NK-92 treated with Interleukin-12 subunit alpha and Interleukin-12 subunit beta, amount 100 ng/mL, for 24 hours (cell line): ENCODE measurements at regions not wholly inside any gene's neighbourhood (a gene's known extent, or its start where the extent isn't known, plus 50 kb on each side); places are given as distances from the start of the nearest gene placed in this dataset.

Experiments
- DNase-seq: peaks from one replicate; lab custom pipeline; 2025; lab: John Stamatoyannopoulos, UW

DNA sequence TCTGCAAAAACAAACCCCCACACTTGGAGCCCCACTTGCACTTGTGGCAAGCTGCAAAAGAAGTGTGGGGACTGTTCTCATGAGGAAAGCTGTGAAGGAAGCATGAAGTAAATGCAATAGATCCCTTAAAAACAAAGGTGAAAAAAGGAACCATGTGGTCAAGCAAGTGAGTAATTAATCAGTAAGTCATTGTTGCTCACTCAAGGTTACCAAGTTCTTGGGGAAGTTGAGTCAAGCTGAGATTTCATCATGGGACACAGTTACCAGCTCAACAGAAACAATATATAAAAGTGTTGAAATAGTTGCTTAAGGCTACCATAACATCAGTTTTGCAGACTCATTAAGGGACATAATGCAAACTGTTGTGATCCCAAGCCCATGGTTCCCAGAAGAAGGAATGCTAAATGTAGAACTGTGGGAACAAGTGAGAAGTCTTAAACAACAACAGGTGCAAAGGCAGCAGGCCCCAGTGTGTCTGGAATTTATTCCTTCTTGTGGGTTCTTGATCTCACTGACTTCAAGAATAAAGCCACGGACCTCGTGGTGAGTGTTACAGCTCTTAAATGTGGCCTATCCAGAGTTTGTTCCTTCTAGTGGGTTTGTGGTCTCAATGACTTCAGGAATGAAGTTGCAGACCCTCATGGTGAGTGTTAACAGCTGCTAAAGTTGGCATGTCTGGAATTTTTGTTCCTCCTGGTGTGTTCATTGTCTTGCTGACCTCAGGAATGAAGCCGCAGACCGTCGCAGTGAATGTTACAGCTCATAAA lies 336.3 kb upstream of the RBMY1B start:
- no peak for DNase-seq

DNA sequence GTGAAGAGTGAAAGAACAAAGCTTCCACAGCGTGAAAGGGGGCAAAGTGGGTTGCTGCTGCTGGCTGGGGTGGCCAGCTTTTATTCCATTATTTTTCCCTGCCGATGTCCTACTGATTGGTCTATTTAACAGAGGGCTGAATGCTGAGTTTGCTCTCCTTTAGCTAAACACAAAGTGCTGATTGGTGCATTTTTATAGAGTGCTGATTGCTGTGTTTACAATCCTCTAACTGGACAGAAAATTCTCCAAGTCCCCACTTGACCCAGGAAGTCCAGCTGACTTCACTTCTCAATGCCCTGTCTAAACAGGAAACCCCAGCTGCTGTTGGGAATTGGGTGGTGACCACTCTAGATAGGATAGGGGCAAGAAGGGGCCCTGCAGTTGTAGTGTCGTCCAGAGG lies 335.6 kb upstream of the RBMY1B start:
- no peak for DNase-seq

DNA sequence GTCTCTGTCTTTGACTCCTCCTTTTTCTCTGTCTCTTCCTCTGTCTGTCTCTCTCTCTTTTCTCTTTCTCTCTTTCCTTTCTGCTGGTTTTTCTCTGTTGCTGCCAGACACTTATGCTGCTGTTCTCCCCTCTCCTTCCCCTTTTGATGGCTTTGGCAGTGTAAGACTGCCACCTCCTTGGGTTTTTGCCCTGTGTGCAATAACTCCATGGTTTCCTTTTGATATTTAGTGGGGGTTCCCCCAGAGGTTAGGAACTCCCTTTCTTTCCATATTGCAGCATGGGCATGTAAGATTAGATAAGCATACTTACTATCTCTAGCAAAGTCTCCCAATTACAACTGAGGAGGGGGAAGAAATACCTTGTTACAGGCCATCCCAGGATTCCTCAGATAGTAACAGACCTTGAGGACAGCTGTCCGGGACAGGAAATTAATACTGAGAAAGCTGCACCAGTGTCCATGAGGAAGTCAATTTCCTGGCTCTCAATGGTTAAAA lies 333.8 kb upstream of the RBMY1B start:
- no peak for DNase-seq

DNA sequence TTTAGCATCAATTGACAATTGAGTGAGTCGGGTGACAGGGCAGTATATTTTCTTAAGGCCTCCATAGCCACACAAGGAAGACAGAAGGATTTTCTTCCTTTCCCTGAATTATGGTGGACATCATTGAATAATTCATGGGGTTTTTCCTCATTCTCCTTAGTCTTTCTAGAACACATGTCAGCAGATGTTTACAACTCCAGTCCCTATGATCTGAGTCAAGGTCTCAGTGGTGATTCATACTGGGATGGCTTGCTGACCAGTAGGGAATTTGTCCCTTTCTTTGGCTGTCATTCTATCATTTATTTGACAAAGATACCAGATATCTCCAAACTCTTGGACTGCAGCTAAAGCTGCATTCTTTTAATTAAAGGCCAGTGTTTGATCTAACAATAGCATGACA lies 332.9 kb upstream of the RBMY1B start:
- DNase-seq: no peak

DNA sequence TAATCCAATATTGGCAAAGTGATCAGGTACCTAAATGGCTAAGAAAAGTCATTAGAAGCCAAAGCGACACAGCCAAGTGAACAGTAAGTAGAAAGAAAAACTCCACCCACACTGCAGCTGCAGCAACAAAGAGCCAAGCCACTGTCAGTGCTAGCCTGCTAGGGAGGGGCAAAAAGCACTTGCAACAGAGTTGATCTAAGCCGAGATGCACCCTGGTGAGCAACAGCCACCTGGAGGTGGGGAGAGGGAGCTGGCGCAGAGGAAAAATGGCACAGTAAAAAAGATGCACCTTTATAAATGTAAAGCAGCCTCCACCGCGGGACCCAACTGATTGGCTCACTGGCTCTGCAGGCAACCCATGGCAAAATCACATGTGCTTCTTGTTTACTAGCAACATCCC lies 330.2 kb upstream of the RBMY1B start:
- DNase-seq: no peak

DNA sequence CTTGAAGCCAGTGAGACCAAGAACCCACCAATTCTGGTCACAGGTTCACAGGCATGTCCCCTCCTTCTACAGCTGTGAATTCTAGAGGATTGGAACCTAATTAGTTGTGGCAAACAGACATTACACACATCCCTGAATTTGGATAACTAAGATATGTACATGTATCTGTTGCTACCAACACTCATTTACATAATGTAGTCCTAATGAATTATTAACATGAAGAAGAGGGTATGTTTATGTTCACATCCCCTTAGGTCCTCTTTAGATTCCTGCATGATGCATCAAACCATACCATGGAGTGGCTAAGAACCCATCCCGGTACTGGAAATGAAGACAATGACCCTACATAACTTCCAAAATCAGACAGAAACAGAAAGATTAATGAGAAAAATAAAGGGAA lies 326.9 kb upstream of the RBMY1B start:
- DNase-seq: no peak

DNA sequence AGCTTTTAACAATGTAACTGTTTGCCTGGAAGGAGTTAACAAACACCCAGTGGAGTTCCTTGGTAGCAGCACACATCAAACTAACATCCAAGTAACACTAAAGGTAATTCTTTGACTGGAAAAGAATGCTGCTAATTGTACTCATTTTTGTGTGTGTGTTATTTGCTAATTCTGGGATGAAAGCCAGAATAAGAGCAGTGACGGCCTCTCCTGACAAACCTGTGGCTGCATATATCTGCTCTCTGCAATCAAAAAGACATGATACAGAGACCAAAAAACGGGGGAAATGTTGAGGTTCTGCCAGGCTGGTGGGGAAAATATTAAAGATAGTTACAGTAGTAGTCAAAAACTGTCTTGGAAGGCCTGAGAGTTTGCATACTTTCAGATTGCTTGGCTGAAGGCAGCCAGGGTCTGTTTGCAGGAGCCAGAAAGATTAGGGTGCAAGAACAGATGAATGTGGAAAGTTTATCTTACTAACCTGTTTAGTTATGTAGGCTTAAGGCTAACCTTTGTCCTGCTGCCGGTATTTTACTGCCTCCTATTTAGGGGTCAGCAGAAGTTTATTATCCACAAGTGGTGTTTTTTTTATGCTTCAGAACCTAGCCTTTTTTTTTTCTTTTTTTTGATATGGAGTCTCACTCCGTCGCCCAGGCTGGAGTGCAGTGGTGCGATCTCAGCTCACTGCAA lies 325.6 kb upstream of the RBMY1B start:
- no peak for DNase-seq

DNA sequence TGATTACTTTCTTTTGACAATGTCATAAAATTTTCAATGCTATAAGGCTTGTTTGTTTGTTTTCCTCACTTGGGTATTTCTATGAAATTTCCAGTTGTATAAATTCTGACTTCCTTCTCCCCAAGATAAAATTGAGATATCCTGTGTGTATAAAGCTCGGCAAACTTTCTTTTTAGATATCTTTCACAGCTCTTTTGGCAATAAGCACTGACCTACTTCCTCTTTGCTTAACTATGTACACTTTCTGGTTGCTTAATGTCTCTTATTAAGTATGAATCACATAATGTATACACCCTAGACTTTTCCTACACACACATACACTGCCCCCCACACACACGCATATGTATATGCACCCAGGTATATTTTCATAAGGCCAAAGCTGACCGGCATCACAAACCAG lies 318.4 kb upstream of the RBMY1B start:
- DNase-seq: no peak

DNA sequence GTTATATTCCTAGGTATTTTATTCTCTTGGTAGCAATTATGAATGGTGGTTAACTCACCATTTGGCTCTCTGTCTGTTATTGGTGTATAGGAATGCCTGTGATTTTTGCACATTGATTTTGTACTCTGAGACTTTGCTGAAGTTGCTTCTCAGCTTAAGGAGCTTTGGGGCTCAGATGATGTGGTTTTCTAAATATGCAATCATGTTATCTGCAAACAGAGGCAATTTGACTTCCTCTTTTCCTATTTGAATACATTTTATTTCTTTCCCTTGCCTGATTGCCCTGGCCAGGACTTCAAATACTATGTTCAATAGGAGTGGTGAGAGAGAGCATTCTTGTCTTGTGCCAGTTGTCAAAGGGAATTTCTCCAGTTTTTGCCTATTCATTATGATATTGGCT lies 310.9 kb upstream of the RBMY1B start:
- no peak for DNase-seq

DNA sequence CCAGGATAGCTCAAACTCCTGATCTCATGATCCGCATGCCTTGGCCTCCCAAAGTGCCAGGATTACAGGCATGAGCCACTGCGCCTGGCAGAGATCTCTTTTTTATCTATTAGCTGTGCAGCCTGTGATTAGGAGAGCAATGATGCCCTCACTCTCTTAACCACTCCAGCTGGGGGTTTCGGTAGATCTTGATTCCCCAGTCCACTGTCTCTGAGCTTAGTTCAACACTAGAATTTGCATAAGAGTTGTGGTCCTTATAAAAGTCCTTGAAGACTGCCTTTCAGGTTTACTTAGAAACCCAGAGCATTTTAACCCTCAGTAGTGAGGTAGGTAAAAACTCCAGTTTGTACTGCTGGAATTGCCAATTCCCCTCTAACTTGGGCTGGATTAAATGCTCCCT lies 283.3 kb upstream of the RBMY1B start:
- no peak for DNase-seq

DNA sequence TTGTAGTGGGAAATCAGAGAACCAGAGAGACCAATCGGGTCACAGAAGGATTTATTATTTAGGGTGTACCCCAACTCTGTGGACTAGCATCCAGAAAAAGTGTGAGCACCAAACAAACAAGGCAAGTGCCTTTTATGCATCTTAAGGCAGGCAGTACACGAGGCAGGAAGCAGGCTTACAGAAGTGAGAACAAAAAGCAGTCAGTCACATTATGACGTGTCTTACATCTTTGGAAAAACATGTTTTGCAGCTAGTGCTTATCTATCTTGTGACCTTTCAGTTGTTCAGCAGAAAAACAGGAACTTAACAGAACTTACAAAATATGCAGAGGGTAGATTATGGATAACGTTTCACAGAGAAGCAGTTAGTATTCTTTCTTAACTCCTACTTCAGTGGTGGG lies 270.9 kb upstream of the RBMY1B start:
- peak; percentile 2 for DNase-seq

DNA sequence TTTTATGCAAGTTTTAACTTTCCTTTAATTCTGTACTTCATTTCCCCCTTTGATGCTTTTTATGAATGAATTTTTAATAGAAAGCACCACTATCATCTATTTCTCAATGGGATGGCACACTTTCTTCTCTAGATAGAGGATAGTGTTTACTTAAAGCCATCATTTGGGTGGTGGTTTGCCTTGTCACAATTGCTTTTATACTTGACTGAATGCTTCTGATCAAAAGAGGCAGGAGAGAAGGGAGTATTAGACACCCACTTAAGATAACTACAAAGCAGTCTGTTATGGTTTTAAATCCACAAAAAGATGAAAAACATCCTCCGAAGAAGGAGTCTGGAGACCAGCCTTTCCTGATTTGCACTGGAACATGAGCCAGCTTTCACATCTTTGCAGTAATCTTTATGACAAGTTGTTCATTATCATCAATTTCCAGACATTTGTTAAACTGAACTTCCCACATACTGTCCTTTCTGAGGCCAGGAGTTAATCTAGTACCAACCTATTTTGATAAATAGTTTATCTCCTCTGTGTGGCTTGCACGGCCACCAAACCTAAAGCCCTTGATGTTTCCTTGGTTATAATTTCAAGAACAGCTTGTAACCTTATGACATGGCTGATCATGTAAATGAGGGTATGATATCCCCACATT lies 270.4 kb upstream of the RBMY1B start:
- no peak for DNase-seq

DNA sequence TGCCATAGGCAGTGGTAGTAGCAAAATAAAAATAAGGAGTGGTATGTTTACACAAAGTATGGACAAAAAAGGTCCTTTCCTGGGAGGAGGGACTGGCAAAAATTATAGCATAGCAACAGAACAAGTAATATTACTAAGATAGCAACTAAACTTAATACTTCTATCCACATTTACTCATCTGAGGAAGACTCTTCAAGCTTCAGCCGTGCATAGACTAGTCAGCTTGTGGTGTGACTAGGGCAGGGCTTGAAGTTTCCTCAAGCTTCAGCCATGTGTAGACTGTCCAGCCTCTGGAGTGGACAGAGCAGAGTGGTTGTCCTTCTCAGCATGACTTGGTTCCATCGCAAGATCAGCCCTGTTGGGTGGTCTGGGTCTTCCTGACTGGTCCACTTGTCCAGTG lies 268.3 kb upstream of the RBMY1B start:
- DNase-seq: no peak

DNA sequence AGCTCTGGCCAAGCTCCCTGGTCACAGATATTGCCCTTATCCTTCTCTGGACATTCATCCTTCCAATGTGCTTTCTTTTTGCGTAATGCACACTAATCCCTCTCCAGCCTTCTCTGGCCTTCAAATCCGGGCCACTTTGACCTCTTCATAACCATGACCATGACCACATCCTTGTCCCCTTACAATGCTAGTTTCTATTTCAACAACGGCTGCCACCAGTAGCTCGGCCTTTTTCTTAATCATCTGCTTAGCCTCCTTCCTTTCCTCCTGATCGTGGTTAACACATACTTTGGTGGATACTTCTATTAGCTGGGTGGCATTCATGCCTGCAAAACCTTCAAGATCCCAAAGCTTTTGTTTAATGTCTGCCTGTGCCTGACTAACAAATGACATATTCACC lies 264.4 kb upstream of the RBMY1B start:
- DNase-seq: peak; percentile 12

DNA sequence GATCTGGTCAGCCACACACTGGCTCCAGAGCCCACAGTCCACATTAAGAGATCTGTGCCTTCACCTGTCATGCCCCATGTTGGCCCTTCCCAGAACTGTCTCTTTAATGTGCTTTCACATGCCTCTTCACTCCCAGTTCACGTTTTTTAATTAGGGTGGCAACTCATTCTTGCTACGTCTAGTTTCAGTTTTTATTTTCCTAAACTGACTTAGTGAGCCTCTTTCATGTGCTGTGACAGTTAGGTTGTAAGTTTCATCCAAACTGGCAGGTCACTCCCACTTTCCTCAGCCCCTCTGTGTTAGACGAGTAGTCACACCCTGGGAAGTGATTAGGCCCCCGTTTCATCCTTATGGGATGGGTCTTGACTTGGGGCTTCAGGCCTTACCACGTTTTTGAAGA lies 262.5 kb upstream of the RBMY1B start:
- DNase-seq: no peak

DNA sequence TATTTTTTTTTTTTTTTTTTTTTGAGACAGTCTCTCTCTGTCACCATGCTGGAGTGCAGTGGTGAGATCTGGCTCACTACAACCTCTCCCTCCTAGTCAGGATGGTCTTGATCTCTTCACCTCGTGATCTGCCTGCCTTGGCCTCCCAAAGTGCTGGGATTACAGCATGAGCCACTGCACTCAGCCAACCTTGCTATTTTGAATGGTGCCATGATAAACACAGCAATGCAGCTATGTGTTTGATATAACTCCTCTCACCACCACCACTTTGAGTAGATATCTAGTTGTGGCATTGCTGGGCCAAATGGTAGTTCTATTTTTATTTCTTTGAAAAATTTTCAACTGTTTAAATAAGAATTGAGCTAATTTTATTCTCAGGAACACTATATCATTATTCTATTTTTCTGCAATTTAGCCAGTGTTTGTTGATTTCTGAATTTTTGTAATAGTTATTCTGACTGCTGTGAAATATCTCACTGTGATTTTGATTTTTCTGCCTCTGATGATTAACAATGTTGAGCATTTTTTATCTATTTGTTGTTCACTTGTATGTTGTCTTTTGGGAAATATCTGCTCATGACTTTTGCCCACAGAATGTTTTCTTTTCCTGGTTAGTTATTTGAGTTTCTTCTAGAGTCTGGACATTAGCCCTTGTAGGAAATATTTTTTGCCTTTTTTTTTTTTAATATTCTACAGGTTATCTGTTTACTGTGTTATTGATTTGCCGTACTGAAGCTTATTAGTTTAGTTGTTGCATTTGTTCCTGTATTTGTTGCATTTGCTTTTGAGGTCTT lies 257.5 kb upstream of the RBMY1B start:
- DNase-seq: no peak

DNA sequence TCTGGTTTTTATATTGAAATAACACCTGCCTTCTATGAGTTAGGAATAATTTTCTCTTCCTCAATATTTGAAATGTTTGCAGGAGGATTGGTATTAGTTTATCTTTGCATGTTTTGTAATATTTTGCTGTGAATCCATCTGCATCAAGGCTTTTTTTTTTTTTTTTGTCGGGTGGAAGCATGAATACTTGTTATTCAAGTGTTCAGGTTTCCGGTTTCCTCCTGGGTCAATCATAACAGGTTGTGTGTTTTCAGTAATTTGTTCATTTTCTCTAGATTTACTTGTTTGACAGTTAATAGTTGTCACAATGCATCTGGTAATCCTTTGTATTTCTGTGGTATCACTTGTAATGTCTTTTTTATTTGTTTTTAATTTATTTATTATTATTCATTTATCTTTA lies 256.7 kb upstream of the RBMY1B start:
- no peak for DNase-seq

DNA sequence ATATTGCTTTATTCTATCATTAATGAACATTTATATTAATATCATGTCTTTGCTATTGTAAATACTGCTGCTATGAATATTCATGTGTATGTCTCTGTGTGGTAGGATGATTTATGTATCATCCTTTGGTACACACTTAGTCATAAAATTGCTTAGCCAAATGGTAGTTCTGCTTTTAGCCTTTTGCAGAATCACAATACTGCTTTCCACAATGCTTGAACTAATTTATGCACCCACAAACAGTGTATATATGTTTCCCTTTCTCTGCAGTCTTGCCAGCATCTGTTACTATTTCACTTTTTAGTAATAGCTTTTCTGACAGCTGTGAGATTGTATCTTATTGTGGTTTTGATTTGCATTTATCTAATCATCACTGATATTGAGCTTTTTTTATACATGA lies 254.3 kb upstream of the RBMY1B start:
- no peak for DNase-seq

DNA sequence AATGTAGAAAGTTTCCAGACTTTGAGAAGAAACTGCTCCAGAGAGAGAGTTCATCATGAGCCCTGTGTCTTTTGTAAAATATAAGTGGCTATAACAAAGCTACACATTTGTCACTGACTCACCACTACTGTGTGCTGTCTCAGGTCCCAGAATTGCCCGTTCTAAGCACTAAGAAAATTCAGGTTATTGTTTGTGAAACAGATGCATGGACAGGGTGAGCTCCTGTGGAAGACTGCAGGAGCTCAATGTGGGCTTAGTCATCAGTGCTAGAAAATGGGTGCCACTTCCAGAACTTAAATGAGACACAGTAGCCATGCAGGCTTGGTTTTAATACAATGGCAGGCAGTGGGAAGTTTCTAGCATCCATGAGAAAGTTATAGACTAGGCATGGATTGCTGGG lies 251.4 kb upstream of the RBMY1B start:
- no peak for DNase-seq

DNA sequence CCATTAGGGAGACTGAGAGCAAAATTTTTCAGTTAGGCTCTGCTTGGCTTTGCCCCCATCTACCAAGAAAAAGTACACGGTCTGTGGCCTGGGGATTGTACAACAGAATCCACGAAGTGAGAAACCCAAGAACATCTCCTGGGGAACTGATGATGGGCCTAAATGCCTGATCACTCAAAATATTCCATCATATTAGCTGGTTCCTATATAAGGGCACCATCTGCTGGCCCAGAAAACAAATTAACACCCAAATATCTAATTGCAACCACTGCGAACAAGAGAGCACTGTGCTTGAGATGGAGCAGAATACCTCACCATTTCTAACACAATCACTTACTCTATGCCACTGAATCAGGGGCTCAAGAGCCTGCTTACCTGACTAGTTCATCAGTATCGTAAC lies 250.8 kb upstream of the RBMY1B start:
- DNase-seq: no peak

DNA sequence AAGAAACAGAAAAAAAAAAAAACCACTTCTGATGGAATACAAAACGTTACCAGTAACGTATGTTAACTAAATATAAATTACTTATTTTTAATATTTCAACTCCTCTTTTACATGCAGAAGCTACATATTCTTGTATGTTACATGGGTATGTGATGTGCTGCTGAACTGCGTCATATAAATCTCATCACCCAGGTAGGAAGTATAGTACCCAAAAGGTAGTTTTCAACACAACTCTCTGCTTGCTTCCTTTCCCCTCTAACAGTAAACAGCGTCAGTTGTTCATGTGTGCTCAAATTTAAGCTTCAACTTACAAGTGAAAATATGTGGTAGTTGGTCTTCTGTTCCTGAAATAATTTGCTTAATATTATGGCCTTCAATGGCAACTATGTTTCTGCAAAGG lies 250.0 kb upstream of the RBMY1B start:
- no peak for DNase-seq

DNA sequence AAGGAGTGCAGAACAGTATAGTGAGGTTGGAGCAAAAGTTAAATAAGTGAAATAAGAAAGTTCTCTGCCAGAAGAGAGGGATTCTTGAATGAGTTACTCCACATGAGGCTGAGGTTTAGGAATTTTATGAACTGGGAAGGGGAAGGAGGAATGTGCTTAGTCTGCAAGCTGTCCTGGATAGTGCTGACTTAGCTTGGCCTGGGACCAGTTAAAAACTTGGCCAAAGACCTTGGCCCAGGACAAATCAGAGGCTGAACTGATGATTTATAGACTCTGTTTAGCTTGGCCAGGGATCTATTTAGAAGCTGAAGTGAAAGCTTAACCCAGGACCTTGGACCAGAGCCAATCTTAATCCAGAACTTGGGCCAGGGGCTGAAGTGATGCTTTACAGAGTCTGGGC lies 244.4 kb upstream of the RBMY1B start:
- no peak for DNase-seq
